HG03439 (cell line): ENCODE measurements at regions not wholly inside any gene's neighbourhood (a gene's known extent, or its start where the extent isn't known, plus 50 kb on each side); places are given as distances from the start of the nearest gene placed in this dataset.

Experiments used
- ATAC-seq: cut with Tn5 transposase; IDR thresholded peaks from one replicate; pipeline ENCODE4 v1.9.1; 2021; ENCODE audit warnings: mild to moderate bottlenecking, moderate library complexity; ENCODE audit not compliant: unreplicated experiment

DNA sequence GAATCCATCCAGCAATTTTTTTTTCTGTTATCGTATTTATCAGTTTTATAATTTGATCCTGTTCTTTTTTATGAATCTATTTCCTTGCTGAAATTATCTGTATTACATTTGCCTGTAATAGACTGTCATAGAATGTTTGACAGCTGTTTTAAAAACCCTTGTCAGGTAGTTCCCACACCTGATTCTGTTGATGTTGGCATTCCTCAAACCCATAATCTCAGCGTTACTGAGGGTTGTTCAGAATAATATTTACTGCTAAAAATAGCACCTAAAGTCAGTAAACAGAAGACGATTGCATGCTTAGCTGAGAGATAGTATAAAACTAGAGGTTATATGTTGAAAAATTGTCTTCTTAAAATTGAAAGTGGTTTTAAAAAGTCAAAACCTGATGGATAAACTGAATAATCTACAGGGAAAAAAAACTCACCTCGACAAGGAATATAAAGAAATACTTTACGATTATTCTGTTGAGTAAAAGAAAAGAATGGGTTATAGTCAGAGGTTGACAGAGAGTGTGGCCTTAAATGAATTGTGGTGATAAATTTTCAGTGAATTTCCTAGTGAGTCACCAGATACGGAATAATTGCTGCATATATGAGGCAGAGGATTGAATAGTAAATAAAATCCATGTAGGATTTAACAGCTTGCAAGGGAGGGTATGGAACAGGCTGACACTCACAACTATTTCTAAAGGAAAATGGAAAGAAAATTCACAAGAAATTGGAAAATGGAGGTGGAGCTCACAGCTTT, 824.1 kb upstream of the IGFBP3 start:
- no peak for ATAC-seq

DNA sequence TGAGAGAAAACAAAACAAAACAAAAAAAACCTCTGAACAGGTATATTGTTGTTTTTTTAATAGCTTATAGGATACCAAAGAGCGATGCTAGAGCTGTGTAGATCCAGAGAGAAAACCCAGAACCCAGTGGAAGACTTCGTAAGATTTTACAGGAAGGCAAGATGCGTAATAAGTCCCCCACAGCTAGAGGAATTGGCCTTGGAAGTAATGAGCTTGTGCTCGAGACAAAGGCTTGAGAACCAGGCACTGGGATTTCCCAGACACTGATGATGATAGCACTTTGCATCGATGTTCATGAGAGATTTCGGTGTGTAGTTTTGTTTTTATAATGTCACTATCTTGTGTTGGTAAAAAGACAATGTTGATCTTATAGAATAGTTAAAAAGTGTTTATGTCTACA, 821.5 kb upstream of the IGFBP3 start:
- ATAC-seq: no peak

DNA sequence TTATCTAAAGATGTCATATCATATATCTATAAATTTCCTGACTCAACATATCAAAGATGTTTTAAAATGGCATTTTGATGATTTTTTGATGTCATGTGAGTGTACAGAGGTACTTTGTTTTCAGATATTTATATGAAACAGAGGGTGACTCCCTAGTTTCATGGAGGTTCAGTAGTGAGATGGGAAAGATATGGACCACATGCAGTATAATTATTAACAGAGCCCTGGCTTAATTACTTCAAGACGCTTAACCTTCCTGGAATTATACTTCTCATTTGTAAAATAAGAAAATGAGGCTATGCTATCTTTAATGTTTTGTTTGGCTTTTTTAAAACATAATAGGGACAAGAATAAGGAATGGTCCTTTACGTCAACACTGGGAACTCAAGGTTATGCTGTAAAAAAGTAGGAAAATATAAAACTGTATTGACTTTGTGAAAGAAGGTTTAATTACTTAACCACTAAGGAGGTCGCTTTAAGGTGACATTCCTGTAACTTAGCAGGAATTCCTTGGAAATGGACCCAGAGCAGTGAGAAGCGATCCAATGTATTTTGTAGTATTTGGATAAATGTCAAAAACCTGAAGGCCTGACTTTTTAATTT, 821.0 kb upstream of the IGFBP3 start:
- ATAC-seq: no peak

DNA sequence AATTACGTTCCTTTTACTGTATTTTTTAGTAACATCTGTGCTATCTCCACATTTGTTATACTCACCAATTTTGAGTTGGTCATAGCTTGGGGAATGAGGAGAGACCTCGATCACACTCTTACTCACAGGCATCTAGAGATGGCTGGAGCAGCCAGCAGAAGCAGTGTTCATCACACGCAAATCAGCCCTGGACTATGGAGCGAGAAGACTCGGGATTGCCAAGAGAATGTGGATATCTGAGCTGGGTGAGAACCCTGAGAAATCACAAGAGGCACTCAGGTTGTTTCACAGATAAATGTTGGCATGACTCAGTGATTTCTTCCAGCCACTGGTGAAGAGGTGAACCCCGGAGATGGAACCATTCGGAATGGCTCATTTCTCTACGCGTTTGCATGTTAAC, 820.1 kb upstream of the IGFBP3 start:
- no peak for ATAC-seq

DNA sequence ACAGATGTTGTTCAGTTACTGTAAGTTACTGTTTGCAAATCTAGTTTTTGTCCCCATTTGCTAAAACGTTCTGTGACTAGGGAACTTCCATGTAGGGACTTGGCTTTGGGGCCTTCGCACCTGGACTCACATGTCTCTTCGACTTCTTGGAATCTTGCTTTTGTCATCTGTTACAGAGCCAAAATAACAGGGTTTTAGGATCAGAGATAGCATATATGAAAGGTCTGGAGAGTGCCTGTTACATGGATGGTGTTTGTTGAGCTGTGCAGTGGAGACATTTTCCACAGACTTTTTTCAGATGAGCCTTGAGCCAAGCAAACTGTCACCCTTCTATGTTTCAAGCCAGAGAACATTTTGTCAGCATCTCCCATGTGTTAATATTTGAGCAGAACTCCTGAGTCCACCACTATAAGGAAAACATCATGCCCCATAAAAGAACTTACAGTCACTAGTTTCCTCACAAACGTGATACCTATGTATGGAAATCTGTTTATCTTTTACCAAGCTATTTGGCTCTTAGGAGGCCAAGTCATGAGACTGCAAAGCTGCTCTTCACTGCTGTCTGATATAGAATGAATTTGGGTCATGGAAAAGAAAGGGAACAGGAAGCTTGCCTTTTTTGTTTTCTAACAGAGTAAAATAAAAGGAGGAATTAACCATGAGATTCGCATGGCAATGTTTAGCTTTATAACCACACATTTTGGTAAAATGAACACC, 818.6 kb upstream of the IGFBP3 start:
- ATAC-seq: no peak

DNA sequence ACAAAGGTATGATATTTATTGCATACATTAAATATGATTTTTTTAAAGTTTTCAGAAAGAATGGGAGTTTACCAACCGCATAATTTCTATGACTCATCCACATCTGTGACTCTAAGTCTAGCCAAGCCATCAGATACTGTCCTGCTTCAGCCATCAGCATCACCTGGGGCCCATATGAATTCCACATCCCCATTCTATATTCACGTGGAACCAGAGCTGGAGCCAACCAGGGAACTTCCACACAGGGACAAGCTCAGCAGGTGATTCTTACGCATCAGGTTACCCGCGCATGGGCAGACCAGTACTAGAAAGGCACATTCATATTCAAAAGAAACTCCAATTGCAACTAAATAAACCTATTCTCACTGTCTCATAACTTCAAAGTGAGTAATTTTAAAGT, 817.7 kb upstream of the IGFBP3 start:
- no peak for ATAC-seq

DNA sequence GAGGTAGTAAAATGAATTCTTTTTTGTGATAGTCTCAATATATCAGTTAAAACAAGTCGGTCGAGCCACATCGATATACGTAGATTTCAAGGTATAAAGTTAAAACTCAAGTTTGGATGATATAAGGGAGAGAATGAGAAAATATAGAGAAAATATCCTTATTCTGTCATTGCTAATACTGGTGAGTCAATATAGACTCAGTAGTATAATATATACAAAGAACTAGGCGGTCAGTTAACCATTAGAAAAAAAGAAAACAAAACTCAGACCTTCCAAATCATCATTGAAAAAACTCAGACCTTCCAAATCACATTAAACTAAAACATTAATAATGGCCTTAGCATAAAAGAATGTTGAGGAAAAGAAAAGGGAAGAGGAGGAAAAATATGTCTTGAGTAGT, 817.1 kb upstream of the IGFBP3 start:
- no peak for ATAC-seq

DNA sequence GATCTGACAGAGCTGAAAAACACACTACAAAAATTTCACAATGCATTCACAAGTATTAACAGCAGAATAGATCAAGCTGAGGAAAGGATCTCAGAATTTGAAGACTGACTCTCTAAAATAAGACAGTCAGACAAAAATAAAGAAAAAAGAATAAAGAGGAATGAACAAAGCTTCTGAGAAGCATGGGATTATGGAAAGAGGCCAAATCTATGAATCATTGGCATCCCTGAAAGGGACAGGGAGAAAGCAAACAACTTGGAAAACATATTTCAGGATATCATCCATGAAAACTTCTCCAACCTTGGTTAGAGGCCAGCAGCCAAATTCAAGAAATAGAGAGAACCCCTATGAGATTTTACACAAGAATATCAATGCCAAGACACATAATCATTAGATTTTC, 804.8 kb upstream of the IGFBP3 start:
- no peak for ATAC-seq

DNA sequence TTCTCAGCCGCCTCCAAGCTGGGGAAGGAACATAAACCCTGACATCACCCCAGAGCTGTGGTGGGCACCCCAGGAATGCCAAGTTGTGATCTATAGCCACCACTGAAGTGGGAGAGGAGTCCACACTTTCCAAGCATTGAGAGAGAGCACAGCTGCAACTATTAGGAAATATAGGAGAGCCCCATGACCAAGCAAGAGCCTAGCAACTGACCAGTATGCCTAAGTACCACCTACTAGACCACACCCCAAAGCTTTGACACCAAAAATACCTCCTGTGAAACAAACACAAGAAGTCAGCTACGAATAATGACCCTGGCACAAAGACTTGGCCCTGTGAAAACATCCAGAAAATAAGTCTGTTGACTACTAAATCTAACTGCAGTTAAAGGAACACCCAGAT, 804.1 kb upstream of the IGFBP3 start:
- no peak for ATAC-seq

DNA sequence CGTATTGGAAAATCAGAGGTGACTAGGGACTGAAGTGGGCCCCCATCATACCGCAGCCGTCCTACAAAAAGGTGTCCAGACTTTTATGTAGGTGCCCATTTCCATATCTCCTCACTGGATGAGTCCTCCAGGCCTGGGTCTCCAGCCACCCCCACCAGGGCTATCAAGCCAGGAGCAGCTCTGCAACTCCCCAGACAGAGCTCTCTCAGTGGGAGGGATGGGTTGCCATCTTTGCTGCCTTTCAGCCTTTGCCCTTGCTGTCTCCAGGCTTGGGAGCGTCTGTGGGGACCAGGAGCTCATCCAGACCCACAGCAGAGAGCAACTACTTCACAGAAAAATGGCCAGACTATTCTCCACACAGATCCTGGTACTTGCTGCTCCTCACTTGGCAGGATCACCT, 802.7 kb upstream of the IGFBP3 start:
- ATAC-seq: no peak

DNA sequence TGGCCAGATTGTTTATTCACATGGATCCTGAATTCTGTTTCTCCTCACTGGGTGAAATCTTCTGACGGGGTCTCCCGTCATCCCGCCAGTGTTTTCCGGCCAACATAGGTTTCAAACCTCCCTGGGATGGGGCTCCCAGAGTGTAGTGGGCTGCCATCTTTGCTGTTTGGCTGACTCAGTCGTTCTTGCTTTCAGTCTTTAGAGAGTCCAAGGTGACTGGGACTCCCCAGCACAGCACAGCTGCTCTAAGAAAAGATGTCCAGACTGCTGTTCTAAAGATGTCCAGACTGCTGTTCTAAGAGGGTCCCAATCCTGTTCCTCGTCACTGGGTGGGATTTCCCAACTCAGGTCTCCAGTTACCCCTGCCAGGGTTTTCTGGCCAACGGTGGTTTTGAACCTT, 801.9 kb upstream of the IGFBP3 start:
- ATAC-seq: no peak

DNA sequence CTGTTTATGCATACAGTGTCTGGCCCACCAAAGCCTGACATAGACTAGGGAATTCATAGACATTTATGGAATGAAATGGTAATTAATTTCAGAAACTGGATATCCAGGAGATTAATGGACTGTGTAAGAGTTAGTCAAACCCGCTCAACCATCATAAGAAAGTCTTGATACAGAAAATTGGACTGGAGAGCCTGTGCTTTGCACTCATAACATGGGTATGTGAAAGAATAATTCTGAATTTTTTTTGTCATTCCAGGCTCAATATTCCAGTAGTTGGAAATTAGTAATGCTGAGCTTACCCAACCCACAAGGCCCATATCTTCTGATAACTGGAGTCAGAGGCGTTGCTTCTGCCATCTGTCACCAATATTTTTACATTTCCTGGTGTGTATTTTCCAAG, 799.7 kb upstream of the IGFBP3 start:
- ATAC-seq: no peak

DNA sequence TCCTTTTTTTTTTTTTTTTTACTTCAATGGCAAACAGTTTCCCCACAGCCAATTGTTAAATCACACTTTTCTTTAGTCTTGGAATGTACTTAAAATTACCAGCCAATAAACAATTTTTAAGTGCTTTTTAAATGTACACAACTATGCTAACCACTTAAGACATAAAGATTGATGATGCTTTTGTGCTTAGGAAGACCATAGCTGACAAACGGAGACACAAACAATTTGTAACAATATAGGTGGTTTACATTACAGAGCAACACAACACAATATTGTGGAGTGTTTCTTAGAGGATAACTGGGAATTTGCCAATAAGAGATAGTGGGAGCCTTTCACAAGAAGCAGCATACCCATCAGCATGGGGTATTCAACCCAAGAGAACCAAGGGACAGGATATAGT, 798.5 kb upstream of the IGFBP3 start:
- ATAC-seq: no peak

DNA sequence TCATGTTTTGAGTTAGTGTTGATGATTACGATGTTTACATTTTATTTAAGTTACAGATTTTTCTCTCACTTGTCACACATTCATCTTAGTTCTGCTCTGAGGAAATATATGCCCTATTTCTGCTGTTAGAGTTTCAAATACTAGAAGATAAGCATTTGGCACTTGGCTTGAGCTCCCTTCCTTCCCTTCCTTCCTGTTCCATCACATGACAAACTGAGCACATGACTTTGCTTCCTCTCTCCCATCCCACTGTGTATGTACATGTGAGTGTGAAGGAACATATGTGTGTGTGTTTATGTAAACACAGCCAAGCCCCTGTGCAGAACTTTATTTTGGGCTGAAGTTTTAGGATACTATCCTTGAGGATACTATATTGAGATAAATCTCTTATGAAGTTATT, 795.9 kb upstream of the IGFBP3 start:
- ATAC-seq: no peak

DNA sequence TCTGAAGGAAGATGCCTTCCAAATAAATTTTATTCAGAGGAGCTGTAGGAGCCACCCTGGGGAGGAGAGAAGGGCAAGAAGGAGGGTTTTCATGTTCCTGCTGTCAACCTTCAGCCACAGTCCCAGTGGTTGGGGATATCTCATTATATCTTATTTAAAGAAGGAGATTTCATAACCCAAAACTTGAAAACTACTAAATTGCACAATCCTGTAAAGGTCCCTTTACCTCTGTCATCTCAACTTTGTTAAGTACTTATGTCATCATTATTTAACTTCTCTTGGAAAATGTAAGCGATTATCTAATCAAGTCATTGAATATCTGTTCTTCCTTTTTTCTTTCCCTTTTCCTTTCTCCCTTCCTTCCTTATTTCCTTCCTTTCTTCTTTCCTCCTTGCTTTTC, 794.5 kb upstream of the IGFBP3 start:
- no peak for ATAC-seq

DNA sequence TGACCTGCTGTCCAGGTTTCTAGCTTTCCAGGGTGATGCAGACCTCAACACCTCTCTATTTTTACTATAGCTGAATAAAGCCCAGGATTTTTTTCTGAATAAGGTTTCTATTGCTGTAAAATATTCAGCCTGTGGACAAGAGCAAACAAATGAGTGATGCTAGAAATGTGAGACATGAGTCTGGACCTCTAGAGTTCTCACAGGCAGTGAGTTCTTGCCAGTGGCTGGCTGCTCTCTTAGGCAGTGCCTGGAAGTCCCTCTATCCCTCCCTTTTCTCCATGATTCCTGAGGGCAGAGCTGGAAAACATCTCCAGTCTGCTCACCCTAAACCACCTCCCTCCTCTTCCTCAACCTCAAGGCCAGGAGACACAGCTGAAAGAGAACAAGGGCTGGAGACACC, 793.8 kb upstream of the IGFBP3 start:
- no peak for ATAC-seq

DNA sequence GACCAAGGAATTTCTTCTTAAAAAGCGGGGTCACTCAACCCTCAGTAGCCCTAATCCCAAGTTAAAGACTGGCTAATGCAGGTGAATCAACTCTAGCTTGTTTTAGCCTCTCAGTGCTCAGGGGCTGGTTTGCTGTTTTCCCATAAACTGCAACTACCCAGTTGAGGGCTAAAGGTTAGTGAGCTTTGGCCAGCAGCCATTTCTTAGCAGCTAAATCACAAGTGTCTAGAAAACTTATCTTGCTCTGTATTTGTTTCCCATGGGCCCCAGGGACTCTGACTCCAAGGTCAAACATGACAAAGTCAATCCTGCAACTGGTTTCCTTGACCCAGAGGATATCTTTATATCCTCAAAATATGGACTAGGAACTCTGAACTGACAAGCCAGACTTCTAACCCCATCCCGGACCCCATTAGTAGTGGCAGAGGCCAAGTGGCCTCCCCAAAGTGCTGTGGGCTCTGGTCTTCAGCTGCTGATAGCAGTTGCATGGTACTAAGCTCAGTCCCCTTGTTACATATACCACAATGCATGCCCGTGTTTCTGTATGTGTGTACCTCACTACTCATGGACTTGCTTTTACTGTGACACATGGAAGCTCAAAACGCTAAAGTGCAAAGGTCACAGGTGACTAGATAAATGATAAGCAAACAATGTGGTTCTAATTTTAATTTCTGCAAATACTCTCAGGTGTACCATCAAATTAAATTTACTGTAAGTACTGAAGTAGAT, 793.0 kb upstream of the IGFBP3 start:
- no peak for ATAC-seq

DNA sequence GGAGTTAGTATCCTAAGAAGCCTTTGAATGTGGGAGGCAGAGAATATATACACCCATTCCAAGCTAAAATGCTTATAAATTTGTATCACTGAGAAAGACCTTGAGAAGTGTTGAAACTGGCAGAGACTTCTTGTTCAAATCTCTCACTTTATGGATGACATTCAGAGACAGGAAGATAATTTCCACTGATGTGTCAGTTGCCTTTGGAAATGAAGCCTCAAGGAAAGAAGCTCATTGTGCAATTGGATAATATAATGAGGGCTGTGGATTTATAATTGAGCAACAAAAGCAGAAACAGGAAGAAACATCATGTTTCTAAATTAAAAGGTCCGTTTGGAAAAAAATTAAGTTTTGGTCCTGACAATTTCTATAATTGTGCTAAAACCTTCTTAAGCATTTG, 789.9 kb upstream of the IGFBP3 start:
- ATAC-seq: no peak

DNA sequence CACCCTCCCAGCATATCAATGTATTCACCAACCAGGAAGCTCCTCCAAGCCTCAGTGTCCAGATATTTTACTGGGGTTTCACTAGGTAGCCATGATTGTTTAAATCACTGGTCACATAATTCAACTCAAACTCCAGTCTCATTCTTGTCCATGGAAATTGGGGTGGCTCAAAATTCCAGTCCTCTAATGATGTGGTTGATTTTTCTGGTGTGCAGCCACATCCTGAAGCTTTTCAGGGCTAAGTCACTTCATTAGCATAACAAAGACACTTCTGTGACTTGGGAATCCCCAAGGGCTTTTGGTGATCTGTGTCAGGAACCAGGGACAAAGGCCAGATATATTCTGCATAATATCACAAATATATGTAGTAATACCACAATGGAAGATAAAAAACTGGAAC, 786.9 kb upstream of the IGFBP3 start:
- ATAC-seq: no peak

DNA sequence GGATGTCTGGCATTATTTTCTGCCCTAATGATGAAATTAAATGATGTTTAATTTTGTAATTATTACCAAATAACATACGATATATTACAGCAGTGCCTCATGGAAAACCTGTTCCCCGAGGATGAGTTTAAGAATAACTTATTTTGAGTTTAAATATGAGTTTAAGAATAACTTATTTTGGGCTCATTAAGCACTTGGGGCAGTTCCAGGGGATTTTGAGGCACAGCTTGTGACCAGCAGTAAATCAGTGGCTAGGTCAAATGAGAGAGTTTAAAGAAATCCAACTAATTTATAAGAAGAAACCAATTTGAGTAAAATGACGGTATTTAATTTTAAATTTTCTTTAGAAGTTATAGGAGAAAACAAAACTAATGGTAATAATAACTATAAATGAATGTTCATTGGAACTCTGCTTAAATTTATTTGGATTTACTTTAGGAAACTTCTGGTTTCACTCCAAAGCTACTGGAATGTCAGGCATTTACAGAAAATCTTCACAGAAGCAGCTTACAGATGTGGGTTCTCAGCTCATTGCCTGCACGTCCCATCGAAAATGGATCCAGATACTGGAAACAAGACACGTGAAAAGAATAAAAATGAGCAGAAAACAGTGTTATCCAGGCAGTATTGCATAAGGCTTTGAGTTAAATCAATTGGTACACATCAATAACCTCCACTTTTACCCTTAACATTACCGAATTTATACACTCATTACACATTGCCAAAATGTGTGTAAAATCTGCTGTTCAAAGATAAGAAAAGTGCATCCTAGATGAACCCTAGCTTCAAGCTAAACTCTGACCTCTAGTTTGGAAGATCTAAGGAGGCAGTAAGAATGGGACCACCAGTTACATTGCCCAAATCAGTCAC, 784.5 kb upstream of the IGFBP3 start:
- no peak for ATAC-seq

DNA sequence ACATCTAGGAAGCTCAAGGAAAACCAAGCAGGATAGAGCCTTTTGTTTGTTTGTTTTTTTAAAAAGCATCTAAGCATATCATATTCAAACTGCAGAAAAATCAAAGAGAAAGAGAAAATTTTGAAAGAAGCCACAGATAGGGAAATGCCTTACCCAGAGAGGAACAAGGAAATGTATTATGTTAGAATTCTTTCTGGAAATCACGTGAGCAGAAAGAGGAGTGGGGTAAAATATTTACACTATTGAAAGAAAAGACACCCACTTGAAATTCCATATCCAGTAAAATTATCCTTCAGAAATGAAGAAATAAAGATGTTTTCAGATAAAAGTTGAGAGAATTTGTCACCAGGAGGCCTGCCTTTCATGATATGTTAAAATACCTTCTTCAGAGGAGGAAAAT, 775.7 kb upstream of the IGFBP3 start:
- no peak for ATAC-seq
